ENCODE measurements at regions not wholly inside any gene's neighbourhood (a gene's known extent, or its start where the extent isn't known, plus 50 kb on each side); places are given as distances from the start of the nearest gene placed in this dataset.

DNA sequence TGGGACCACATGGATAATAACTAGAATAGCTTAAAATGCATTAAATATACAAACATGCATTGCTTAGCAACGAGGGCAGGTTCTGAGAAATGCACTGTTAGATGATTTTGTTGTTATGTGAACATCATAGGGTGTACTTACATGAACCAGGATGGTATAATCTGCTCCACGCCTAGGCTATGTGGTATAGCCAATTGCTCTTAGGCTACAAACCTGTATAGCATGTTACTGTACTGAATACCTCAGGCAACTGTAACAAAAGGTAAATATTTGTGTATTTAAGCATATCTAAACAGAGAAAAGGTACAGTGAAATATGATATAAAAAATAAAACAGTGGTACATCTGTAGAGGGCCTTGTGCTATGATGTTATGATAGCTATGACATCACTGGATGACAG lies 169.2 kb upstream of the IL15 start:
- Histone ChIP-seq H3K27ac (no peak overlapping the region), H3K4me3 (no peak overlapping the region), H3K9me3 (no peaks in the 10 kb centered on the region), H3K4me1 (no peaks in the 10 kb centered on the region), H3K27me3 (replicated peaks in 1 of 7) (no peaks in the 10 kb centered on the region), H3K36me3 (no peaks in the 10 kb centered on the region)
- no peak for DNase-seq
- 51 to 79% (median 73%) methylated on average over 2 of the region's 2 CpGs for WGBS, 5 donors
- no peak for TF ChIP-seq POLR2A (IDR thresholded peaks at IDR 0.05)
- TF ChIP-seq, protein P1, sequence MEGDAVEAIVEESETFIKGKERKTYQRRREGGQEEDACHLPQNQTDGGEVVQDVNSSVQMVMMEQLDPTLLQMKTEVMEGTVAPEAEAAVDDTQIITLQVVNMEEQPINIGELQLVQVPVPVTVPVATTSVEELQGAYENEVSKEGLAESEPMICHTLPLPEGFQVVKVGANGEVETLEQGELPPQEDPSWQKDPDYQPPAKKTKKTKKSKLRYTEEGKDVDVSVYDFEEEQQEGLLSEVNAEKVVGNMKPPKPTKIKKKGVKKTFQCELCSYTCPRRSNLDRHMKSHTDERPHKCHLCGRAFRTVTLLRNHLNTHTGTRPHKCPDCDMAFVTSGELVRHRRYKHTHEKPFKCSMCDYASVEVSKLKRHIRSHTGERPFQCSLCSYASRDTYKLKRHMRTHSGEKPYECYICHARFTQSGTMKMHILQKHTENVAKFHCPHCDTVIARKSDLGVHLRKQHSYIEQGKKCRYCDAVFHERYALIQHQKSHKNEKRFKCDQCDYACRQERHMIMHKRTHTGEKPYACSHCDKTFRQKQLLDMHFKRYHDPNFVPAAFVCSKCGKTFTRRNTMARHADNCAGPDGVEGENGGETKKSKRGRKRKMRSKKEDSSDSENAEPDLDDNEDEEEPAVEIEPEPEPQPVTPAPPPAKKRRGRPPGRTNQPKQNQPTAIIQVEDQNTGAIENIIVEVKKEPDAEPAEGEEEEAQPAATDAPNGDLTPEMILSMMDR (IDR thresholded peaks at IDR 0.05 in 8 of 11, conservative IDR thresholded peaks at IDR 0.05 in 3 of 11) = no peak
- no peak for TF ChIP-seq POLR2AphosphoS5 (IDR thresholded peaks at IDR 0.05)
- intact Hi-C loops (cut with DNase I; ENCODE audit: low total_unique reads) = no loop called here

DNA sequence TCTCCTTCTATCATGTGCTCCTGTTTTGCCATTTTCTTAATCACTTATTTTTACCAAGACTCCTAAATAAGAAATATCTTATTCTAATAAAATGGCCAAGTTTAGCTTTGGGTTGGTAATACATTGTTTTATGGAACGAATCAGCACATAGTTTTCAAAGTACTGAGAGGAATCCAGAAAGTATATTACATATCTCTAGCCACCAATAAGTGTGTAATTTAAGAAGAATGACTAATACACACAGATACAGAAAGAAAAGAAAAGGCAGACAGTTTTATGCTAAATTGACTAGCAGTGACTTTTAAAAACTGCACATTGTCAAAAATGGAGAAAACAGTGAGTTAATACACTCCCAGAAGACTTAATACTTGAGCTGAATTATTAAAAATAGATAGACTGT lies 167.0 kb upstream of the IL15 start:
- 65 to 75% (median 69%) methylated on average over 1 of the region's 1 CpG for WGBS, 5 donors
- H3K4me3 ChIP-seq = no peak overlapping the region
- no peaks in the 10 kb centered on the region for H3K36me3 ChIP-seq

DNA sequence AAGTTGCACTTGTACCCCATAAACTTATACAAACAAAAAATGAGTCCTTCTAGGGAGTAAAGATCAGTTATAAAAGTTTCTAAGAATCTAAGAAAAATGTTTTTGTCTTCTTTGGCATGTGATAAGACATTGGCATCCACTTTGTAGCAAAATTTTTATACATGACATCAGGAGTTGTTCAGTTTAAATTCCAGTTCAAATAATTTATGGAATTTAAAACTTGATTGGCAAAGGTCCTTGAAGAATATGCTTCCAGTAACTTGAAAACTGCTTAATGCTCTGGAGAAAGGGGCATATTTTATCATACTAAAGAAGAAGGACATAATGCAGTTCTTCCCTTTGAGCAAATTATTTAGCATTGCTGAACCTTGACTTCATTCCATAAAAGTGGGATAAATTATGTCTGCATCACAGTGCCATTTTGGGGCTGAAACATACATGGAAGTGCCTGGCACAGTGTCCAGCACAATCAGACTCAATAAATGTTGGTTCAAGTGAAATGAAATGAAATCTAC lies 163.3 kb upstream of the IL15 start:
- H3K4me3 ChIP-seq = no peak overlapping the region
- H3K36me3 ChIP-seq = no peaks in the 10 kb centered on the region
- TF ChIP-seq POLR2AphosphoS5 (IDR thresholded peaks at IDR 0.05) (no peak), POLR2A (IDR thresholded peaks at IDR 0.05) (no peak)
- TF ChIP-seq, protein P1 (IDR thresholded peaks at IDR 0.05 in 8 of 11, conservative IDR thresholded peaks at IDR 0.05 in 3 of 11) = no peak
- DNase-seq = no peak
- intact Hi-C loops (cut with DNase I; ENCODE audit: low total_unique reads) = no loop called here
- no peak overlapping the region for H3K27ac ChIP-seq
- no peaks in the 10 kb centered on the region for H3K4me1 ChIP-seq
- H3K9me3 ChIP-seq = no peaks in the 10 kb centered on the region
- H3K27me3 ChIP-seq (replicated peaks in 1 of 7) = no peaks in the 10 kb centered on the region

More for the DNA sequence above, 167.0 kb upstream of the IL15 start:
- Histone ChIP-seq H3K27ac (no peak overlapping the region), H3K4me1 (no peaks in the 10 kb centered on the region), H3K9me3 (no peaks in the 10 kb centered on the region), H3K27me3 (replicated peaks in 1 of 7) (no peaks in the 10 kb centered on the region)
- DNase-seq = no peak
- TF ChIP-seq POLR2A (IDR thresholded peaks at IDR 0.05) = no peak
- TF ChIP-seq, protein P1 (IDR thresholded peaks at IDR 0.05 in 8 of 11, conservative IDR thresholded peaks at IDR 0.05 in 3 of 11) = no peak
- no peak for TF ChIP-seq POLR2AphosphoS5 (IDR thresholded peaks at IDR 0.05)
- intact Hi-C loops (cut with DNase I; ENCODE audit: low total_unique reads) = no loop called here

DNA sequence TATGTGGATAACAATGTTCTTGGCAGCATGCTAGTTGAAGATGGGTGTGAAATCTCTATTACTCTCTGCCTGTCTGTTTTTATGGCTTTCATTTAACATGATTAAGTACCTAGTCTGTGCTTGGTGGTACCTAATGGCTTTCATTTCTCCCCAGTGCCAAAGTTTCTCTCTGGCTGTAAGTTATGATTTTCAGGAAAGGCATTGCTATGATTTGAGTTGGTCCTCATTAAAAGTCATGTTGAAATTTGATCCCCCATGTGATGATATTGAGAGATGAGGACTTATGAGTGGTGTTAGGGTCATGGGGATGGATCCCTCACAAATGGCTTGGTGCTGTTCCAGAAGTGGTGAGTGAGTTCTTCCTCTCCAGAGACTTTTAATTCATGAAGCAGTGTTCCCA lies 162.4 kb upstream of the IL15 start:
- TF ChIP-seq POLR2A (IDR thresholded peaks at IDR 0.05) (no peak), POLR2AphosphoS5 (IDR thresholded peaks at IDR 0.05) (no peak)
- TF ChIP-seq, protein P1 (IDR thresholded peaks at IDR 0.05 in 8 of 11, conservative IDR thresholded peaks at IDR 0.05 in 3 of 11) = no peak
- no peak for DNase-seq
- Histone ChIP-seq H3K36me3 (no peaks in the 10 kb centered on the region), H3K27ac (no peak overlapping the region), H3K27me3 (replicated peaks in 1 of 7) (no peaks in the 10 kb centered on the region), H3K4me1 (no peaks in the 10 kb centered on the region), H3K9me3 (peaks cover 0 to 5% (median under 1%) of the 10 kb centered on the region in 8 donors), H3K4me3 (no peak overlapping the region)
- intact Hi-C loops (cut with DNase I; ENCODE audit: low total_unique reads) = no loop called here
